H9 (cell line): ENCODE measurements at regions not wholly inside any gene's neighbourhood (a gene's known extent, or its start where the extent isn't known, plus 50 kb on each side); places are given as distances from the start of the nearest gene placed in this dataset.

ENCODE experiments used
- DNase-seq: peaks from one replicate; pipeline ENCODE4 v3.0.0-alpha.2; 2017
- H2AFZ ChIP-seq: one replicate; pipeline ENCODE4 v1.6.1; 2013; ENCODE audit warnings: mild to moderate bottlenecking, low read length, control low read depth, moderate library complexity
- H2AK5ac ChIP-seq: 2 replicates; pipeline ENCODE4 v1.6.1; 2013; ENCODE audit warnings: low read length, control low read depth, mixed read lengths; ENCODE audit not compliant: insufficient read length
- H2BK120ac ChIP-seq: one replicate; pipeline ENCODE4 v1.6.1; 2013; ENCODE audit warnings: low read depth, mild to moderate bottlenecking, low read length, control low read depth, inconsistent platforms; ENCODE audit not compliant: poor library complexity, severe bottlenecking
- H2BK12ac ChIP-seq: 2 replicates; pipeline ENCODE4 v1.6.1; 2013; ENCODE audit warnings: low read length, control low read depth, mixed read lengths, low read depth; ENCODE audit not compliant: insufficient read length
- H2BK15ac ChIP-seq: 2 replicates; pipeline ENCODE4 v1.6.1; 2013; ENCODE audit warnings: low read depth, low read length, control low read depth
- H2BK20ac ChIP-seq: one replicate; pipeline ENCODE4 v1.6.1; 2013; ENCODE audit warnings: low read depth, mild to moderate bottlenecking, low read length, control low read depth, inconsistent platforms; ENCODE audit not compliant: poor library complexity, severe bottlenecking
- H2BK5ac ChIP-seq: 2 replicates; pipeline ENCODE4 v1.6.1; 2013; ENCODE audit warnings: low read length, control low read depth, mixed read lengths; ENCODE audit not compliant: insufficient read length
- H3K14ac ChIP-seq: 2 replicates; pipeline ENCODE4 v1.6.1; 2013; ENCODE audit warnings: low read length, control low read depth; ENCODE audit not compliant: insufficient read depth
- H3K18ac ChIP-seq: 2 replicates; pipeline ENCODE4 v1.6.1; 2013; ENCODE audit warnings: low read depth, mild to moderate bottlenecking, mixed read lengths, low read length, control low read depth; ENCODE audit not compliant: insufficient read length
- H3K23ac ChIP-seq: 2 replicates; pipeline ENCODE4 v1.6.1; 2013; ENCODE audit warnings: low read length, control low read depth, mixed read lengths, low read depth; ENCODE audit not compliant: insufficient read length
- H3K23me2 ChIP-seq: 2 replicates; pipeline ENCODE4 v1.6.1; 2013; ENCODE audit warnings: low read depth, mild to moderate bottlenecking, mixed read lengths, low read length, control low read depth; ENCODE audit not compliant: insufficient read length, poor library complexity, severe bottlenecking
- H3K27ac ChIP-seq: 2 replicates; pipeline ENCODE4 v1.5.1; 2013; ENCODE audit warnings: low read length, control low read depth, mixed read lengths, low read depth; ENCODE audit not compliant: insufficient read length
- H3K27me3 ChIP-seq: 2 replicates; pipeline ENCODE4 v1.6.1; 2013; ENCODE audit warnings: low read length, control low read depth, inconsistent platforms; ENCODE audit not compliant: insufficient read depth
- H3K4ac ChIP-seq: 2 replicates; pipeline ENCODE4 v1.6.1; 2013; ENCODE audit warnings: low read depth, mild to moderate bottlenecking, control low read depth, inconsistent platforms, low read length, moderate library complexity
- H3K4me1 ChIP-seq: 2 replicates; pipeline ENCODE4 v1.6.1; 2013; ENCODE audit warnings: low read length, control low read depth, inconsistent platforms; ENCODE audit not compliant: insufficient read depth
- H3K4me2 ChIP-seq: 2 replicates; pipeline ENCODE4 v1.6.1; 2013; ENCODE audit warnings: low read length, control low read depth, mixed read lengths; ENCODE audit not compliant: insufficient read length, insufficient read depth
- H3K56ac ChIP-seq: 2 replicates; pipeline ENCODE4 v1.6.1; 2013; ENCODE audit warnings: low read depth, mild to moderate bottlenecking, mixed read lengths, low read length, control low read depth; ENCODE audit not compliant: insufficient read length
- H3K79me1 ChIP-seq: 2 replicates; pipeline ENCODE4 v1.6.1; 2013; ENCODE audit warnings: low read depth, mild to moderate bottlenecking, moderate library complexity, low read length, control low read depth, inconsistent platforms; ENCODE audit not compliant: insufficient read depth, poor library complexity, severe bottlenecking
- H3K79me2 ChIP-seq: 2 replicates; pipeline ENCODE4 v1.6.1; 2013; ENCODE audit warnings: low read length, control low read depth, inconsistent platforms; ENCODE audit not compliant: insufficient read depth
- H3K9ac ChIP-seq: 2 replicates; pipeline ENCODE4 v1.6.1; 2013; ENCODE audit warnings: low read length, control low read depth, mixed read lengths; ENCODE audit not compliant: insufficient read length; ENCODE audit errors: extremely low read depth
- H3K9me3 ChIP-seq: one replicate; pipeline ENCODE4 v1.6.1; 2013; ENCODE audit warnings: low read depth, low read length, inconsistent platforms; ENCODE audit not compliant: control insufficient read depth
- H3T11ph ChIP-seq: one replicate; pipeline ENCODE4 v1.6.1; 2013; ENCODE audit warnings: mild to moderate bottlenecking, low read length, control low read depth, inconsistent platforms
- H4K20me1 ChIP-seq: one replicate; pipeline ENCODE4 v1.6.1; 2013; ENCODE audit not compliant: control insufficient read depth, insufficient read length, insufficient read depth
- H4K5ac ChIP-seq: 2 replicates; pipeline ENCODE4 v1.6.1; 2013; ENCODE audit warnings: low read depth, mild to moderate bottlenecking, mixed read lengths, low read length, control low read depth; ENCODE audit not compliant: insufficient read length
- H4K8ac ChIP-seq: replicated peaks from 2 replicates; pipeline ENCODE4 v1.6.1; 2013; ENCODE audit warnings: low read length, control low read depth, mixed read lengths, low read depth; ENCODE audit not compliant: insufficient read length
- H4K91ac ChIP-seq: 2 replicates; pipeline ENCODE4 v1.6.1; 2013; ENCODE audit warnings: low read depth, mild to moderate bottlenecking, moderate library complexity, mixed read lengths, low read length, control low read depth; ENCODE audit not compliant: insufficient read length
- H3K27ac Mint-ChIP-seq, 3 experiments: 2 replicates in 2 of 3; 3 replicates in 1 of 3; pipeline ENCODE4 v1.8.0; 2020 to 2021; ENCODE audit warnings: mixed read lengths in 3 of 3, mild to moderate bottlenecking in 1 of 3, moderate library complexity in 1 of 3
- H3K27me3 Mint-ChIP-seq: 2 replicates; pipeline ENCODE4 v1.8.0; 2021; ENCODE audit warnings: low read depth, mild to moderate bottlenecking, moderate library complexity, mixed read lengths
- H3K36me3 Mint-ChIP-seq, 3 experiments: 2 replicates in 2 of 3; 3 replicates in 1 of 3; pipeline ENCODE4 v1.8.0; 2020 to 2021; ENCODE audit warnings: low read depth in 3 of 3, mixed read lengths in 3 of 3; ENCODE audit not compliant: insufficient read depth in 1 of 3
- H3K4me1 Mint-ChIP-seq, 2 experiments: 2 replicates each; pipeline ENCODE4 v1.8.0; 2020; ENCODE audit warnings: mixed read lengths in 2 of 2
- H3K4me3 Mint-ChIP-seq, 2 experiments: 2 replicates in 1 of 2; 3 replicates in 1 of 2; pipeline ENCODE4 v1.8.0; 2020 to 2021; ENCODE audit warnings: mild to moderate bottlenecking in 2 of 2, mixed read lengths in 2 of 2, moderate library complexity in 1 of 2
- H3K9me3 Mint-ChIP-seq, 2 experiments: 2 replicates in 1 of 2; 3 replicates in 1 of 2; pipeline ENCODE4 v1.8.0; 2020; ENCODE audit warnings: mild to moderate bottlenecking in 2 of 2, mixed read lengths in 2 of 2, moderate library complexity in 1 of 2
- WGBS: extraction: QIAGEN DNeasy Blood & Tissue Kit; methylation state at CpG from one replicate; pipeline ENCODE4 v1.1.7; 2013; ENCODE audit warnings: missing lambda C conversion rate, low lambda C conversion rate, mixed read lengths; ENCODE audit not compliant: insufficient read length; ENCODE audit errors: extremely low coverage; 5-methylcytosine and 5-hydroxymethylcytosine counted together
- TF ChIP-seq, protein P1 (sequence below): fragments of 200-600 bp; sonication (generic); conservative IDR thresholded peaks from 3 replicates; pipeline ENCODE4 v1.8.0; 2021; ENCODE audit warnings: antibody characterized with exemption, mild to moderate bottlenecking

GRCh38 chr2:207290833-207291624, 125.3 kb upstream of the KLF7 start:
- no peak overlapping the region for H3K14ac ChIP-seq
- no peak overlapping the region for H3K23ac ChIP-seq
- peaks cover 4% of the 10 kb centered on the region; the same call in 1 of the 2 replicates for H3K4me1 ChIP-seq
- H2BK120ac ChIP-seq, result no peak overlapping the region
- no peaks in the 10 kb centered on the region for H4K20me1 ChIP-seq
- H3K18ac ChIP-seq, result no peak overlapping the region
- TF ChIP-seq, protein P1, sequence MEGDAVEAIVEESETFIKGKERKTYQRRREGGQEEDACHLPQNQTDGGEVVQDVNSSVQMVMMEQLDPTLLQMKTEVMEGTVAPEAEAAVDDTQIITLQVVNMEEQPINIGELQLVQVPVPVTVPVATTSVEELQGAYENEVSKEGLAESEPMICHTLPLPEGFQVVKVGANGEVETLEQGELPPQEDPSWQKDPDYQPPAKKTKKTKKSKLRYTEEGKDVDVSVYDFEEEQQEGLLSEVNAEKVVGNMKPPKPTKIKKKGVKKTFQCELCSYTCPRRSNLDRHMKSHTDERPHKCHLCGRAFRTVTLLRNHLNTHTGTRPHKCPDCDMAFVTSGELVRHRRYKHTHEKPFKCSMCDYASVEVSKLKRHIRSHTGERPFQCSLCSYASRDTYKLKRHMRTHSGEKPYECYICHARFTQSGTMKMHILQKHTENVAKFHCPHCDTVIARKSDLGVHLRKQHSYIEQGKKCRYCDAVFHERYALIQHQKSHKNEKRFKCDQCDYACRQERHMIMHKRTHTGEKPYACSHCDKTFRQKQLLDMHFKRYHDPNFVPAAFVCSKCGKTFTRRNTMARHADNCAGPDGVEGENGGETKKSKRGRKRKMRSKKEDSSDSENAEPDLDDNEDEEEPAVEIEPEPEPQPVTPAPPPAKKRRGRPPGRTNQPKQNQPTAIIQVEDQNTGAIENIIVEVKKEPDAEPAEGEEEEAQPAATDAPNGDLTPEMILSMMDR, result no peak
- no peaks in the 10 kb centered on the region for H3K79me1 ChIP-seq
- no peak overlapping the region for H3K27ac ChIP-seq
- H3K27me3 ChIP-seq, result no peaks in the 10 kb centered on the region
- H4K5ac ChIP-seq, result no peak overlapping the region
- no peak overlapping the region for H3K4me2 ChIP-seq
- no peak overlapping the region for H2BK15ac ChIP-seq
- H3K56ac ChIP-seq, result no peak overlapping the region
- no peak overlapping the region for H4K91ac ChIP-seq
- H3K4ac ChIP-seq, result no peak overlapping the region
- H3T11ph ChIP-seq, result no peak overlapping the region
- H2AFZ ChIP-seq, result no peak overlapping the region
- H2BK12ac ChIP-seq, result no peak overlapping the region
- H2BK20ac ChIP-seq, result no peak overlapping the region
- Mint-ChIP-seq H3K27ac (no peak overlapping the region), H3K27me3 (no peaks in the 10 kb centered on the region), H3K9me3 (peaks cover 0 to 2% of the 10 kb centered on the region in 2 experiments; a peak in 3 of 5 replicates), H3K4me3 (no peak overlapping the region), H3K4me1 (peaks cover 20 to 21% of the 10 kb centered on the region in 2 experiments), H3K36me3 (peaks cover 0 to 4% (median 2%) of the 10 kb centered on the region in 3 experiments; a peak in 2 of 7 replicates)
- no peak overlapping the region for H2AK5ac ChIP-seq
- H2BK5ac ChIP-seq, result no peak overlapping the region
- 0 out of 2 replicates have a peak, but pooled peaks cover 2% of the 10 kb centered on the region for H3K79me2 ChIP-seq
- H3K9ac ChIP-seq, result no peak overlapping the region
- DNase-seq, result no peak
- no peak overlapping the region for H4K8ac ChIP-seq
- no peaks in the 10 kb centered on the region for H3K23me2 ChIP-seq
- H3K9me3 ChIP-seq, result no peaks in the 10 kb centered on the region
- no CpG with 5 or more reads among the region's 5 CpGs for WGBS
